Endothelial cell of umbilical vein (primary cell): ENCODE measurements at regions not wholly inside any gene's neighbourhood (a gene's known extent, or its start where the extent isn't known, plus 50 kb on each side); places are given as distances from the start of the nearest gene placed in this dataset.

Source experiments
- BruUV-seq: library from RNA; stranded (reverse); fragments of 400-500 nt; replicated peaks from 2 replicates; lab custom pipeline; 2021; lab: Mats Ljungman, UMichigan
- CTCF ChIA-PET: fragments of 300-600, 350-600 bp; sonication (Branson Sonifier 250); formaldehyde crosslinking; loops from one replicate; lab custom pipeline; 2021; ENCODE audit warnings: antibody characterized with exemption, inconsistent platforms; lab: Charles Lee
- POLR2A ChIA-PET: fragments of 300-600, 350-600 bp; sonication (Branson Sonifier 250); formaldehyde crosslinking; loops from one replicate; lab custom pipeline; 2021; ENCODE audit warnings: antibody characterized with exemption, inconsistent platforms; lab: Charles Lee
- DNase-seq: peaks from one replicate; pipeline ENCODE4 v3.0.0-alpha.2; 2011; ENCODE audit warnings: low read depth, low spot score
- FAIRE-seq: peaks from 2 replicates; lab custom pipeline; 2011; peaks lifted over from hg19 to GRCh38; lab: Jason Lieb, UNC
- H2AFZ ChIP-seq: 2 replicates; pipeline ENCODE4 v1.6.0; 2012; ENCODE audit warnings: low read depth, low read length, control low read depth, inconsistent platforms
- H3K27ac ChIP-seq: 2 replicates; pipeline ENCODE4 v1.5.1; 2011; ENCODE audit warnings: low read depth, mild to moderate bottlenecking, control low read depth, low read length, moderate library complexity; ENCODE audit not compliant: insufficient read depth
- H3K27me3 ChIP-seq, 2 experiments: 2 replicates each; pipeline versions ENCODE4 v1.6.0 to v1.6.1; 2011; ENCODE audit warnings: low read length in 2 of 2, mixed read lengths in 1 of 2; ENCODE audit not compliant: control insufficient read depth in 2 of 2, insufficient read depth in 2 of 2
- H3K36me3 ChIP-seq, 2 experiments: 2 replicates in 1 of 2; 3 replicates in 1 of 2; pipeline ENCODE4 v1.5.1; 2011; ENCODE audit warnings: low read length in 2 of 2, mild to moderate bottlenecking in 1 of 2, moderate library complexity in 1 of 2; ENCODE audit not compliant: control insufficient read depth in 2 of 2, insufficient read depth in 2 of 2; ENCODE audit errors: extremely low read depth in 1 of 2
- H3K4me1 ChIP-seq: 3 replicates; pipeline ENCODE4 v1.5.1; 2011; ENCODE audit warnings: mild to moderate bottlenecking, low read length; ENCODE audit not compliant: control insufficient read depth, insufficient read depth; ENCODE audit errors: extremely low read depth
- H3K4me2 ChIP-seq: 2 replicates; pipeline ENCODE4 v1.6.1; 2011; ENCODE audit warnings: low read length, control low read depth, mixed read lengths; ENCODE audit not compliant: insufficient read depth
- H3K4me3 ChIP-seq, 3 experiments: fragments of 200-600 bp in 1 of 3; sonication (generic), shearing (Covaris generic) in 1 of 3; replicated peaks in 1 of 3; 2 replicates each; pipeline ENCODE4 v1.5.1; 2011 to 2016; ENCODE audit warnings: control low read depth in 3 of 3, low read length in 3 of 3, mild to moderate bottlenecking in 2 of 3, inconsistent platforms in 1 of 3, low read depth in 1 of 3, moderate library complexity in 1 of 3; ENCODE audit not compliant: insufficient read depth in 1 of 3
- H3K79me2 ChIP-seq: 2 replicates; pipeline ENCODE4 v1.6.0; 2012; ENCODE audit warnings: low read length, inconsistent platforms; ENCODE audit not compliant: control insufficient read depth, insufficient read depth
- H3K9ac ChIP-seq: replicated peaks from 2 replicates; pipeline ENCODE3; 2011; ENCODE audit warnings: low read length, control low read depth; ENCODE audit not compliant: insufficient read depth; ENCODE audit errors: extremely low read depth
- H3K9me1 ChIP-seq: replicated peaks from 3 replicates; pipeline ENCODE4 v1.6.0; 2011; ENCODE audit warnings: mild to moderate bottlenecking, low read length; ENCODE audit not compliant: control insufficient read depth, insufficient read depth; ENCODE audit errors: extremely low read depth
- H3K9me3 ChIP-seq: replicated peaks from 2 replicates; pipeline ENCODE4 v1.5.1; 2012; ENCODE audit warnings: low read length, inconsistent platforms; ENCODE audit not compliant: control insufficient read depth, insufficient read depth
- H4K20me1 ChIP-seq: replicated peaks from 2 replicates; pipeline ENCODE3; 2011; ENCODE audit warnings: mild to moderate bottlenecking, low read length; ENCODE audit not compliant: control insufficient read depth, insufficient read depth; ENCODE audit errors: extremely low read depth
- EZH2 ChIP-seq: IDR thresholded peaks from 2 replicates; pipeline ENCODE4 v1.6.1; 2012; ENCODE audit warnings: borderline replicate concordance, low read depth, mild to moderate bottlenecking, moderate library complexity, low read length, inconsistent platforms; ENCODE audit not compliant: severe bottlenecking
- FOS ChIP-seq: IDR thresholded peaks from 2 replicates; pipeline ENCODE4 v1.6.1; 2011; ENCODE audit warnings: mild to moderate bottlenecking, low read length, moderate library complexity, borderline replicate concordance; ENCODE audit not compliant: insufficient read depth
- GATA2 ChIP-seq: IDR thresholded peaks from 2 replicates; pipeline ENCODE4 v1.7.0; 2011; ENCODE audit warnings: low read depth, mild to moderate bottlenecking, moderate library complexity, mixed read lengths, low read length; ENCODE audit not compliant: insufficient read length, insufficient read depth
- JUN ChIP-seq: IDR thresholded peaks from 2 replicates; pipeline ENCODE4 v1.6.1; 2011; ENCODE audit warnings: borderline replicate concordance, low read depth; ENCODE audit not compliant: insufficient read length, insufficient read depth
- MYC ChIP-seq: IDR thresholded peaks from one replicate; pipeline ENCODE4 v1.6.1; 2011; ENCODE audit warnings: mild to moderate bottlenecking, low read depth, low read length
- POLR2A ChIP-seq: IDR thresholded peaks from 2 replicates; pipeline ENCODE4 v1.6.1; 2012; ENCODE audit warnings: low read depth, mild to moderate bottlenecking, control low read depth, low read length
- dilution Hi-C: fragments of 300-500 bp; cut with MboI; formaldehyde crosslinking; loops from one replicate; pipeline ENCODE4 v1.15.0; 2019; ENCODE audit warnings: low sequenced_read_pairs; ENCODE audit not compliant: extremely low pct_ligation_motif_present
- intact Hi-C: fragments of 100-400 bp; cut with micrococcal nuclease; formaldehyde crosslinking; loops from one replicate; pipeline ENCODE4 v1.10.0; 2022
- TF ChIP-seq, protein P1 (sequence below), 2 donors: IDR thresholded peaks; 1 replicate in 1 of 2; 2 replicates in 1 of 2; pipeline ENCODE4 v1.5.1; 2011; ENCODE audit warnings: low read length in 2 of 2, mild to moderate bottlenecking in 2 of 2, moderate library complexity in 2 of 2, control low read depth in 1 of 2, inconsistent platforms in 1 of 2, low read depth in 1 of 2; ENCODE audit not compliant: insufficient read depth in 1 of 2; ENCODE audit errors: extremely low read depth in 1 of 2
- TF ChIP-seq, protein P2 (sequence below): IDR thresholded peaks from 2 replicates; pipeline ENCODE4 v1.6.1; 2011; ENCODE audit not compliant: insufficient read depth, insufficient read length

DNA sequence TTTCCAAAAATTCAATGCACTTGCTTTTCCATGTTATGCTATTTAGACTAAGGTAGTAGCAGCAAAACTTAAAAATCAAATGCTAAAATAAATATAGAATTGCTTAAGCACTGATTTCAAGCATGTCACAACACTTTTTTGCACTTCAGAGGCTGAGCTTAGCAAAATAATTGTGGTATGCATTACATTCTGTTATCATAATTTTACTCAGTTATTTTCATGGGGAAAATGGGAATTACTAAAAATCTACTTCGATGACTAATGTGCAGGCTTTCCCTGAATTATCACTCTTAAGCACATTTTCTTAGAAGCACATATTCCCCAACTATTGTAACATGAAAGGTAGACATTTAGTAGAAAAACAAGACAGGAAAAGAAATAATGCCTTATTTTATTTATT, 322.4 kb upstream of the CBLB start:
- H3K4me1 ChIP-seq: no peaks in the 10 kb centered on the region
- FAIRE-seq (no peak), DNase-seq (no peak)
- dilution Hi-C loops (no loop called here), intact Hi-C loops (no loop called here)
- no peaks in the 10 kb centered on the region for H3K9me1 ChIP-seq
- TF ChIP-seq, protein P1, sequence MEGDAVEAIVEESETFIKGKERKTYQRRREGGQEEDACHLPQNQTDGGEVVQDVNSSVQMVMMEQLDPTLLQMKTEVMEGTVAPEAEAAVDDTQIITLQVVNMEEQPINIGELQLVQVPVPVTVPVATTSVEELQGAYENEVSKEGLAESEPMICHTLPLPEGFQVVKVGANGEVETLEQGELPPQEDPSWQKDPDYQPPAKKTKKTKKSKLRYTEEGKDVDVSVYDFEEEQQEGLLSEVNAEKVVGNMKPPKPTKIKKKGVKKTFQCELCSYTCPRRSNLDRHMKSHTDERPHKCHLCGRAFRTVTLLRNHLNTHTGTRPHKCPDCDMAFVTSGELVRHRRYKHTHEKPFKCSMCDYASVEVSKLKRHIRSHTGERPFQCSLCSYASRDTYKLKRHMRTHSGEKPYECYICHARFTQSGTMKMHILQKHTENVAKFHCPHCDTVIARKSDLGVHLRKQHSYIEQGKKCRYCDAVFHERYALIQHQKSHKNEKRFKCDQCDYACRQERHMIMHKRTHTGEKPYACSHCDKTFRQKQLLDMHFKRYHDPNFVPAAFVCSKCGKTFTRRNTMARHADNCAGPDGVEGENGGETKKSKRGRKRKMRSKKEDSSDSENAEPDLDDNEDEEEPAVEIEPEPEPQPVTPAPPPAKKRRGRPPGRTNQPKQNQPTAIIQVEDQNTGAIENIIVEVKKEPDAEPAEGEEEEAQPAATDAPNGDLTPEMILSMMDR (IDR thresholded peaks at IDR 0.05; ENCODE audit: extremely low read depth in 1 of 2, insufficient read depth in 1 of 2, low read depth in 1 of 2, low read length in 2 of 2): no peak
- no peak for TF ChIP-seq GATA2
- no peak for TF ChIP-seq FOS
- no peak for TF ChIP-seq JUN
- no peak for TF ChIP-seq POLR2A
- no peak for TF ChIP-seq MYC
- no peak for TF ChIP-seq EZH2
- no TSS peak for BruUV-seq
- no peak overlapping the region for H3K4me3 ChIP-seq
- ChIA-PET CTCF (no interaction called here), POLR2A (no interaction called here)
- H3K79me2 ChIP-seq: no peaks in the 10 kb centered on the region
- no peaks in the 10 kb centered on the region for H3K36me3 ChIP-seq
- no peak overlapping the region for H3K9ac ChIP-seq
- H3K9me3 ChIP-seq: no peaks in the 10 kb centered on the region
- H4K20me1 ChIP-seq: no peaks in the 10 kb centered on the region
- no peak overlapping the region for H3K27ac ChIP-seq
- no peak overlapping the region for H3K4me2 ChIP-seq
- no peak overlapping the region for H2AFZ ChIP-seq
- no peaks in the 10 kb centered on the region for H3K27me3 ChIP-seq

DNA sequence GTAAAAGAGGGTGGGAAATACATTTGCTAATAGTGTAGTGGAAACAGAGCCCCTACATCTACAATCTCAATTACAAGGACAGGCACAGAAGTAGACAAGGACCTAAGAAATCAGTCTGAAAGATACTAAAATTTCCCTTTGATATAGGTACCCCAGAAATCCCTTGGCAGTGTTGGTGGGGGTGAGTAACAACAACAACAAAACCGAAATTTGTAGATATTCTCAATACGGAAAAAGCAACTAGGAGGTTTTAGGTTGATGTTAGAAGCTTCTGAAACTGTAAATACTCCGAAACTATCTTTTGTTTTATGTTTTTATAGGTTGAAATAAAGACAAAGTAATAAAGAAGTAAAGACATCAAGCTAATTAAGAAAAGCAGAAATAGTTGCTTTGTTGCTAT, 323.1 kb upstream of the CBLB start:
- Histone ChIP-seq H3K4me3 (no peak overlapping the region), H3K27me3 (no peaks in the 10 kb centered on the region), H2AFZ (no peak overlapping the region), H3K27ac (no peak overlapping the region), H3K4me2 (no peak overlapping the region), H4K20me1 (no peaks in the 10 kb centered on the region), H3K36me3 (no peaks in the 10 kb centered on the region), H3K9ac (no peak overlapping the region), H3K4me1 (no peaks in the 10 kb centered on the region), H3K9me1 (no peaks in the 10 kb centered on the region), H3K9me3 (no peaks in the 10 kb centered on the region), H3K79me2 (no peaks in the 10 kb centered on the region)
- TF ChIP-seq EZH2 (no peak), GATA2 (no peak), FOS (no peak)
- TF ChIP-seq, protein P1 (IDR thresholded peaks at IDR 0.05; ENCODE audit: extremely low read depth in 1 of 2, insufficient read depth in 1 of 2, low read depth in 1 of 2, low read length in 2 of 2): no peak
- TF ChIP-seq, protein P2, sequence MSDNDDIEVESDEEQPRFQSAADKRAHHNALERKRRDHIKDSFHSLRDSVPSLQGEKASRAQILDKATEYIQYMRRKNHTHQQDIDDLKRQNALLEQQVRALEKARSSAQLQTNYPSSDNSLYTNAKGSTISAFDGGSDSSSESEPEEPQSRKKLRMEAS: no peak
- dilution Hi-C loops: no loop called here
- intact Hi-C loops: no loop called here
- DNase-seq: no peak
- no TSS peak for BruUV-seq
- ChIA-PET CTCF (no interaction called here), POLR2A (no interaction called here)
- FAIRE-seq: no peak
